ENCODE measurements at regions not wholly inside any gene's neighbourhood (a gene's known extent, or its start where the extent isn't known, plus 50 kb on each side); places are given as distances from the start of the nearest gene placed in this dataset.

GRCh38 chr4:7138223-7139166 lies 53.8 kb upstream of the SORCS2 start:
- no peak for TF ChIP-seq MAFK (conservative IDR thresholded peaks at IDR 0.05 in 1 of 2, IDR thresholded peaks at IDR 0.05 in 1 of 2; ENCODE audit: low read length in 2 of 2)
- TF ChIP-seq POLR2AphosphoS5 (IDR thresholded peaks at IDR 0.05; ENCODE audit: low read depth, low read length), result no peak
- TF ChIP-seq BHLHE40 (IDR thresholded peaks at IDR 0.05; ENCODE audit: low read length), result no peak
- no peak for TF ChIP-seq ZNF280B (CRISPR knock-in tag; IDR thresholded peaks at IDR 0.05; ENCODE audit: borderline replicate concordance)
- TF ChIP-seq REL (CRISPR knock-in tag; conservative IDR thresholded peaks at IDR 0.05), result no peak
- no peak for TF ChIP-seq CBX5 (CRISPR knock-in tag; IDR thresholded peaks at IDR 0.05; ENCODE audit: borderline replicate concordance)
- TF ChIP-seq IRF1 (CRISPR knock-in tag; IDR thresholded peaks at IDR 0.05; ENCODE audit: low read depth), result no peak
- TF ChIP-seq IKZF1 (IDR thresholded peaks at IDR 0.05), result no peak
- TF ChIP-seq PATZ1 (CRISPR knock-in tag; IDR thresholded peaks at IDR 0.05), result no peak
- no peak for TF ChIP-seq RFX5 (IDR thresholded peaks at IDR 0.05; ENCODE audit: low read depth, low read length)
- TF ChIP-seq POLR2A (IDR thresholded peaks at IDR 0.05; ENCODE audit: insufficient read depth in 1 of 2, low read depth in 2 of 2, low read length in 2 of 2), result no peak
- no peak for TF ChIP-seq ZNF143 (CRISPR knock-in tag; IDR thresholded peaks at IDR 0.05)

All from HepG2 (cell line).